Hematopoietic multipotent progenitor cell treated with erythropoietin and hydrocortisone succinate and interleukin-3 and kit ligand, for 8 days (in vitro differentiated cells): ENCODE measurements at regions not wholly inside any gene's neighbourhood (a gene's known extent, or its start where the extent isn't known, plus 50 kb on each side); places are given as distances from the start of the nearest gene placed in this dataset.
"Not testable (repeated sequence)": the region's sequence is repeated elsewhere in the genome, so short reads cannot be mapped to it uniquely, and the experiment has no call there.

ENCODE experiments used
- DNase-seq: peaks from one replicate; pipeline ENCODE4 v3.0.0-alpha.2; 2015

DNA sequence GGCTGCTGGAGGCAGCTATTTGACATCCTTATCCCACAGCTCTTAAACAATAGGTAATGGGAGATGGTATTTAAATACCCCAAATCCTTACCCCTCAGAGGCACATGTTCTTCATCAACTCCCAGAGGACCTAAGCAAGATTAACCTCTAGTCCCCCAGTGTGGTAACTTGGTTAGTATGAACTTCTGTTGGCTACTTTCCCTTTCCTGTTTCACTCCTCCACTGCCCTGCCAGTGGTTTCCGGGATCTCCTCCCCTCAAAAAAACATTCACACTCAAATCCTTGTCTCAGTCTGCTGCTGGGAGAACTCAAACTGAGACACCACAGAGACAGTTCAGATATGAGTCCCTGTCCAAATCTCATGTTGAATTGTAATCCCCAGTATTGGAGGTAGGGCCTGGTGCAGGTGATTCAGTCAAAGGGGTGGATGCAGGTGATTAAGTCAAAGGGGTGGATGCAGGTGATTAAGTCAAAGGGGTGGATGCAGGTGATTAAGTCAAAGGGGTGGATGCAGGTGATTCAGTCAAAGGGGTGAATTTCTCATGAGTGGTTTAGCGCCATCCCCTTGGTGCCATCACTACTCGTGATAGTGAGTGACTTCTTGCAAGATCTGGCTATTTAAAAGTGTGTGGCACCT lies 335.0 kb upstream of the CTNNB1 start:
- no peak for DNase-seq

DNA sequence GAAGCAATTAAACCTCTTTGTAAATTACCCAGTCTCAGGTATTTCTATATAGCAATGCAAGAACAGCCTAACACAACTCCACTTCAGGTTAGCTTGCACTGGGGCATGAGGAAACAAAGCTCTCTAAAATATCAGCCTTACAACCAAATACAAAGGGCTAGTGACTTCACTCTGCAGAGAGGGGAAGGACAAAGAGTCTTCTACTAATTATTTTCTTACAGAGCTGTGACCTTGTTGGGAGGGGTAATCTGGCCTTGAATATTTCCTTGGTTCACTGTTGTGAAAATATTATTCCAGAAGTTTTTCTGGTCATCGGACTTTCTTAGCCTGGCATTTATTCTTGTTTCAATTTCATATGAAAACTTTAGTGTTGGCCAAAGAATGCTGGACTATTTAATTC lies 334.4 kb upstream of the CTNNB1 start:
- no peak for DNase-seq

DNA sequence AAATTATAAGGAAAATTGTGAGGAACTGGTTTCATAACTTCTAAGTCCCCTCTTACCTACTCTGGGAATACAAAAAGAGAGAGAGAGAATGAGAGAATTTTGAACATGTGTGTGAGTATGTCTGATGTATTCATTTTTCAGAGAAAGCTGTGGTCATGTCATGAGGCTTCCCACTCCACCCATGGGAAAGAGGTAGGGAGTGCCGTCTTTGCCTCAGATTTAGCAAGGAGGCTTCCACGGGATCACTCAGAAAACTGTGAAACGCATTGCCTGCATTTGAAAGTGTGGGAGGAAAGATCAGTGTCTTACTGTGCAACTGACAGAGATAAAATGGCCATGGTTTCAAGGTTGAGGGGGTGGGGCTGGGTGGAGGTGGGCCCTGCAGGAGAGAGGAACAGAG lies 331.5 kb upstream of the CTNNB1 start:
- no peak for DNase-seq

DNA sequence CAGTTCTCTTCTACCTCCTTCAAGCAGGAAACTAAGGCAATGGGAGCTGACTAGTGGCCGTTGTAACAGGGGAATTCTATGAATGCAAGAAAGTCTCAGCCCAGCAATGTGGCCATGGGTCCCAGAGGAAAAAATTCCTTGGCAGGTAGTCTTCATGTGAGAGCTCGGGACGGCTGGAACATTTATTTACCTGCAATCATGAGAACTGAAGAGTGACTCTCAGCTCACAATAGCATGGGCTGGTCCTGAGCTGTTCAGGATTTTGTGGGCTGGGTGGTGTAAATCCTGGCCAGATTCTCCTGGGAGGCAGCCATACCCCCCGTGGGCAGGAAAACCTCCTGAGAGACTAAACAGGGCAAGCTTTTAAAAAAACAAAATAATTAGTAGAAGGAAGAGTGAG lies 330.3 kb upstream of the CTNNB1 start:
- DNase-seq = no peak

DNA sequence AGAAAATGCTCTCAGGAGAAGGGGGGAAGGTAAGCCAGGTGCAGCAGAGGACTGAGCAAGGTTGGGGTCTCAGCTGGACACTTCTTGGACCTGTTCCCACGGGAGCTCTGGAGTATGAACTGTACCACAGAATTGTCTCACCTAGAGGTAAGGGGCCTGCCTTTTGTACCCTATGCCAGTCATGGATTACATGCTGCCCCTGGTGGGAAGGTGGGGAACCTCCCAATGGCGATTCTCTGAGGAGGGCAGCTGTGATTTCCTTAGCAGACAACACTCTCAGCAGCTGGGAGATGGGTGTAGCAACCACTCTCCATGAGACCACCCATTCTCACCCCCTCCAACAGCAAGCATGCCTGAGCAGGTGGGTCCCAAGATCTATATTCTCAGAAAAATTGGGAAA lies 329.4 kb upstream of the CTNNB1 start:
- no peak for DNase-seq

DNA sequence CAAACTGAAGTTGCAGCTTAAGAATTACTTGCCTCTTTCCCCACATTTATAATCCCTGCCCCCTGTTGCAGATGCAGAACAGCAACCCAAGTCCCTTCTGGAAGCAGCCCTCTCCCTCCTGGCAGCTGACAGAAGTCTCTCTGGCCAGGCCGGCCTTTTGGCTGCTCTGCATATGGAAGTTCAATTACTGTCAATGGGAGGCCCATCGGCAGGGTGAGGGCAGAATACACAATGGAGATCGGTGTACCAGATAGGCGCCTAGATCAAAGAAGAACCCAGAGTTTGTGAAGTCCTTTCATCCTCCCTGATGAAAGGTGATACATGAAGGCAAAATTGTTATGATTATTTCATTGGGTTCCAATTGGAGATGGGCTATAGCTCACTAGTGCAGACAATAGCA lies 327.9 kb upstream of the CTNNB1 start:
- no peak for DNase-seq

DNA sequence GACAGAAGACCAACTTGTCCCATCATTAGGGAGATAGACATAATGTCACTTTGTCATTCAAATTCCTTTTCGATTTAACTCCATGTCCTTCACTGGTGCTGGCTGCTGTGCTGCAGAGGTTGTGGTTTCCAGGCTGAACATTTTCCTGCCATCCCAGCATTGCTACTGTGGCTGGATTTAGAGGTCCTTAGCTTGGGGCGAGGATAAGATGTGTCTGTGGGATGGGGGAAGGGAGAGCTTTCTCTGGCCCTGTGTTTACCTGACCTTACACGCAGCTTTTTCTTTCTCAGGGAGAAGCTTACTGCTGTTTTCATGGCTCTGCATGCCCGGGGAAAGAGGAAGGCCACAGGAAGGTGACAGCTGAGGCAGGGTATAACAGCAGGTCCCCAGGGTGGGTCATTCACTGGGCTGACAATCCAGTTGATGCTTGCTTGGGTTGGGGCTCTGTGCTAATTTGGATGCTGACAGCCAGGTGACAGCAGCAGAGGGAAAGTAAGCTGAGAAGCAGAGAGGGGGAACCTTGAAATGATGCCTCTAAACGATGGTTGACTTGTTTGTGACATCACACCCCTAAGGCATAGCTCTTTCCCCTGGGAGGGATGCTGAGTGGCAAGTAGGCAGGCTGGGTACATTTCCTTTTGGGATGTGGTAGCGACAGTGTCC lies 326.9 kb upstream of the CTNNB1 start:
- DNase-seq = no peak

DNA sequence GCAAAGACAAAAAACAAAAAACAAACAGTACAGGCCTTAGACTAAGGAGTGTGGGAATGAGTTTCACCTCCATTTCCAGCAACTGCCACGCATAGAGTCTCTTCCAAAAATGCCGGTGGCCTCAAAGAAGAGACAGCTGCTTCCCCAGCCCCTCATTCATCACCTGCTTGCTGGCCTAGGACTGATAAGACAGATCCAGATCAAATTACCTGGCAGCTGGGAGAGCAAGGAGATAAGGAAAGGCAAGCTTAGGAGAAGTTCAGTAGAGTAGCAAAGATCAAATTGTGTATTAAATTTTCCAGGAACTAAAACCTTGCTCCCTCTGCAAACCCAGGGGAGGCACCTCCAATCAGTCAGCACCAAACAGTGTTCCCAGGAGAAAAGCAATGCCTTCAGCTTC lies 325.8 kb upstream of the CTNNB1 start:
- no peak for DNase-seq

DNA sequence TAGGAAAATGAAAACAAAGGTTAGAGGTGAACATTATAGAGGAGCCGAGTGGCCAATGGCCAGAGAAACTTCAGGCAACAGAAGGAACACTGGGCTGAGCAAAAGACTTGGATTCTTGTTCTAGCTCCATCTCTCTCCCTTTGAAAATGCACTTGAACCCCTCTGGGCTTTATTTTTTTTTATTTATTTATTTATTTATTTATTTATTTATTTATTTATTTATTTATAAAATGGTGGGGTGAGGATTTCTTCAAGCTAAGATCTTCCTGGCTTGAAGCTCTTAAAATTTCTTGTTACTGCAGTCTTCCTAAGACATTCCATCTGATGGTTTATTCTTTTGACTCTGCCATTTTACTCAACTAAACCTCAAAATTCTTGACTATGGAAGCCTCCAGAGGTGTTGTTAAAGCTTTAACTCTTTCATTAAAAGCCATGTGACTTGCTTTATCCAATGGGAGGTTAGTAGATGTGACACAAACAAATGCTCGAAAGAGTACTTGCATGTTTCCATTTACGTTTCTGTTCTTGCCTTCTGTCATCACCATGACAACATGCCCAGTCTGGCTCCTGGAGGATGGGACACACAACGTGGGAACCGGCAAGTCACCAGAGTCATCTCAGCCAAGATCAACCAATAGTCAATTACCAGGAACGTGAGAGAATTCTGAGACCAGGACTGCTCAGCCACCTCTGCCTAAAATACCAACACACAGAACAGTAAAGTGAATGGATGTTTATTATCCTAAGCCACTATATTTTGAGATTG lies 325.2 kb upstream of the CTNNB1 start:
- DNase-seq = no peak

DNA sequence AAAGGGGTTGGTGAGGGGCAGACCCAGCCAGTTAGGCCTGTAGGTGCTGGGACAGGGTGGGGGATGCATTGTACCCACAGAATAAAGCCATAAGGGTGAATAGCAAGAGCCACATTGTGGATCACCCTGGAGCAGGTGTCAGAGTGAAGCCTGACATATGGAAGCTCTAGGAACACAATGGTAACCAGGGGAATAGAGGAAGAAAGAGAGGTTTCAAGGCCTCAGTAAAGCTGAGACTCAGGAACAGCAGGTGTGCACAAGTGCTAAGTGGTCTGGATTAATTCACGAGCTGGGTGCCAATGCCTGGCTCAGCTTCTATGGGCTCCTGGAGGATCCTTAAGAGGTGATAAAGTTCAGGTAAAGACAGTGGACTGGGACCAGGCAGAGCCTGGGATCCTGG lies 323.7 kb upstream of the CTNNB1 start:
- DNase-seq = no peak

DNA sequence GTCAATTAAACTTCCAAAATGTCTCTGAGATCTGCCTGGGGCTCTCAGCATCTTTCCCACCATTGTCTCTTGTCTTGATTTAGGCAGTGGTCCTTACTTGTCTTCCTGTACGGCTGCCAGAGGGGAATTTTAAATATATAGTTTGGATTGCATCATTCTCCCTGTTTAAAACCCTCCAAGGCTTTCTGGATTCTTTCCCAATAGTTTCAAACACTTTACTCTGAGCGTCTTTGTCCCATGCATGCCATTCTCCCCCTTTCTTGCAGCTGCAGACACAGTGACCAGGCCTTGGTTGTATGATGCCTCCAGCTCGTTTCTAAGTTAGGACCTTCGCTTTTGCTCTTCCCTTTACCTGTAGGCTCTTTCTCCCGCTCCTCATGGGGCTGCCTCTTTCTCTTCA lies 323.3 kb upstream of the CTNNB1 start:
- DNase-seq = no peak

DNA sequence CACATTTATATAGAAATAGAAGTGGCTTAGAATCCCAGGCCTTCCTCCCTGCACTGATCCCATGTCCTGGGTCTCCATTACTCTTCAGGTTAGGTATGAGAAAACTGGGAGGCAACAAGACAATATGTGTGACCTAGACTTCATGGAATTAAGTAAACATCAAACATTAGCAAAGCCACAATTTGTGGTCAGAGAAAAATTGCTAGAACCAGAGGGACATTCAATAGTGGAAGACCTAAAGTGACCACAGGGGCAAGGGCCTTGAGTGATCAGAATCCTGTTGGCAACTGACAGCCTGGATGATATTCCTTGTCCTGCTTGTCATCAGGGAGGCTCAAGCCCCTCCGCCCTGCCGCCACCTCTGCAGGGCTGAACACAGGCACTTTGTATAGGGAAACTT lies 322.8 kb upstream of the CTNNB1 start:
- DNase-seq = no peak

DNA sequence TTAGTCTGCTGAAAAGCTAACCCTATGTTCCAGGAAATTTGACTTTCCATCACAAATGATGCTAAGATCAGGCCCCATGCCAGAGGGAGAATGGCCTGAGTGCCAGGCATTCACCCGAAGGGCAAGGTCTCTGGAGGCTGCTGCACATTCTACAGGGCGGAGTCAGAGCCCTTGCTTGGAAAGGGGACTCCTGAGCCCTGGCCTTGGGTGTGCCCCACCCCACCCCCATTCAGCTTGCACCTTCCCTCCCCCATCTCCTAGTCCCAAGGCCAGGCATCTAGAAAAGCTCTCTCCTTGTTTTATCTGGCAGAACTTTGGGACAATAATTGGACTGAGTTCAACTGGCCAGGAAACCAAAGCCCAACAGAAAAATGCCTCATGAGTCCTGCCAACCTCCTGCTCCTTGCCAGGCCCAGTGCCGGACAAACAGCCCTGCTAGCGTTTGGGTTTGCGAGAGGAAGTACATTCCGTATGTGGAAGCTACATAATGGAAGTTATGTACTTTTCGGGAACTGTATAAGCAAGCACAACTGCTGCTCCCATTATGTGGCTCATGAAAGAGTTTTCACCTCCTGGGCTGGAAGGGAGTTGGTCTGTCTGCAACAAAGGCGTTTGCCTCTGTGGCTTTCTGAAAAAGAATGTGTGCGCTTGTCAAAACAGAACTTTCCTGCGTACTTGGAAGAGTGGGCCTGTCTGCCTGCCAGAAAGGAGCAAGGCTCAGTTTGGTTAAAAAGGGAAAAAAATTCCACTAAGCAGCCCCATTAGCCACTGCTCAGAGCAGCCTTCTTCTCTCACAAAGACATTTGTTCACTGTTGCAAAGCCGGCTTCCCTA lies 321.5 kb upstream of the CTNNB1 start:
- no peak for DNase-seq

DNA sequence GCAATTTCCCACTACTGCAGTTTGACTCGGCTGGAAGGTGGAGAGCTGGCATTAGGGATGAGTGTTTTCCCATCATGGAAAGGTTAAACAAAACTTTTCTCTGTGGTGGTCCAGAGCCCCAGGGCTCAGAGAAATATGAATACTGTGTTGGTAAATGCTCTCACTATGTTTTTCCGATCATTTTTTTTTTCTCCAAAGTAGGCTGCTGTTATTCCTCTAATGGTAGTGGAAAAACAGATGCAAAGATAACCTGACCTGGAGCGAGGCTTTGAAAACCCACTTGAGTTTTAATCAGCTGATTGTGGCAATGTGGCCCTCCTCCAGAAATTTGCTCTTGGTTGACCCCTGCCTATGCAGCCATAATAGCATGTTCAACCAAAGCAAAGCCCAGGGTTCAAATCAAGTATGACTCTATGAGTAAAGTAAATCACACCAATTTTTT lies 320.8 kb upstream of the CTNNB1 start:
- DNase-seq = no peak

DNA sequence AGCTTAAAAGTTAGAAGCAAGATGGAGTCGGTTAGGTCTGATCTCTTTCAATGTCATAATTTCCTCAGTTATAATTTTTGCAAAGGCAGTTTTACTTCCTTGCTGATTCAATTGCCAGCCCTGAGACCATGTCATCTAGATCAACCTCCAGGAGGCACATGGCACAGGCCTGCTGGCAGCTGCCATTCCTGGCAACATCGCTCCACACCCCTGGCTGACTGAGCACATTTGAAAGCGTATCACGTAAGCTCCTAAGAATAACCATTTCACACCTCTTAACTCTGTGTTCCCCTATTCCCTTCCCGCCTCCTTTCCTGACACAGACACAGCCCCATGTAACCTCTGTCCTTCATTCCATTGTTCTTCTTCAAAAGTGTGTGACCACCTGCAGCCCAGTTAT lies 313.9 kb upstream of the CTNNB1 start:
- no peak for DNase-seq

DNA sequence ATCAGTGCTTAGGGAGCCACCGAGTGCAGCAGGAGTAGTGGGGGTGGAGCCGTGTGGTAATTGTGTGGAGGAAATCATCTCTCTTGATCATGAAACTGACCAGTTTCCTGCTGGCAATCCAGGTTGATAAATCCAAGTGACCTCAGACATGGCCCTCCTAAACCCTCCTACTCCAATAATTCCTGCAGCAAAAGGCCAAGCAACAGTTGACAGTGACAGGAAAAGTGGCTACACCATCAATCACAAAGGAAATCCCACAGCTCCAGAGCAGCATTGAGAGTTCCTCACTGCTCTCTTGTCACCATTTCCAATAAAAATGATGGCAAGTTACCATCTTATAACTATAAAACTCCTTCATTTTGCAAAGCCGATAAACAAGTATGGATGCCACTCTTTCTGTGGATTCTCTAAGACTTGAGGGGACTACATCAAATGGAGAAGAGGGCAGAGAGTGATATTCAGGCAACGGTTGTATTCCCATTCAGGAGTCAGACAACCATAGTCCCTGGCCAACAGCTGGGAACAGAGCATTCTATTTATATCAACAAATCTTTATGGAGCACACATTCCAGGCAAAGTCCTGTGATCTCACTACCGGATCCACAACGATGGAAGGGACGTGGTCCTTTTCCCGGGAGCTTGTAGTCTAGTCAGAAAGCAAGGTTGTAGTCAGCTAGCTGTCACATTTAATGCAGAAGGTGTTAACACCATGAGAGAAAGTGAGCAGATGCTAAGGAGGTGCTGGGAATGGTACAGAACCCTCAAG lies 312.5 kb upstream of the CTNNB1 start:
- no peak for DNase-seq

DNA sequence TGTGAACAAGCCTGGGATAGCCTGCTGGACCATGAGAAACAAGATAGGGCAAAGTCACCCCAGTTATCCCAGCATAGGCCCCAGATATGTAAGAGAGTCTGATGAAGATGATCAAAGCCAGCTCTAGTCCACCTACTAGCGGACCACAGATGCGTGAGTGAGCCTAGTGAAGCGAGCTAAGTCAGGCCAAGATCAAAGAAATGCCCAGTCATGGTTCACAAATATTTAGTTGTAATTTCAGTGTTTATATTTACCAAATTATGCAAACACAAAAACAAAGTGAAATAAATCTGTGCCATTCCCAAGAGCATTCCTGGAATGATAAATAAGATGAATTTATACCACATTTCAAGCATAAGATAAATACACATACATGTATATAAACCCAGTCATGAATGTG lies 308.1 kb upstream of the CTNNB1 start:
- DNase-seq = no peak

DNA sequence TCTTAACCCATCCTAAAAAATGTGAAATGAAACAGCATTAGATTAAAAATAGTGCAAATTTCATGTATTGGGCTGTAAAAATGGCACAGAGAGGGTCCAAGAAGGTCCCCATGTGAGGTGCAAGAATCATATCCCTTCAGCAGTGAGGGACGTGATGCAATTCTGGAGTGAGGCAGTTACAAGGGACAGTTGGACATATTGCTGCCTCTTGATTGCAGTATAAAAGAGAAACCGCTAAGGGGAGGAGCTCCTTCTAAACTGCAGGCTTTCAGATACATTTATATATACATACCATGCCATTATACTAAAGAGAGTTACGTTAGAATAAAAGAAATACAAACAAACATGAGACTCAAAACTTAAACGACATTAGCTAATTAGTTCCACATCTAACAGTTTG lies 304.2 kb upstream of the CTNNB1 start:
- DNase-seq = no peak

DNA sequence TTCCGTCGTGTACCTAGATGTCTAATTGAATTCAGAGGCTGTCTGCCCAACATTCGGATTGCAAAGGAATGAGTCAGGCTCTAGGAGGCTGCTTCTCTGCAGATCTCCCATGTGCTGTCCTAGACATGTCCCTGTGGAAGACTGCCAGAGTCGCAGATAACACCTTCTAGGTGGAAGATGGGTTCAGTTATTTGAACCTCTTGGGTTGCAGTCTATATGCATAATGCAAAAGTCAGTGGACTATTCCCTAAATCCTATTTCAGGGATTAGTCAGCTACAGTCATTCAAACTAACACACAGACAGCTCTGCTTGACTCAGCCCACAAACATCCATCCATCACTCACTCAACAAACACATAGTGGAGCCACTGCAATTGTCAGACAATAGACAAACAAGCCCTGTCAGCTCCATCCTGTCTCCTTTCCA lies 300.0 kb upstream of the CTNNB1 start:
- no peak for DNase-seq

DNA sequence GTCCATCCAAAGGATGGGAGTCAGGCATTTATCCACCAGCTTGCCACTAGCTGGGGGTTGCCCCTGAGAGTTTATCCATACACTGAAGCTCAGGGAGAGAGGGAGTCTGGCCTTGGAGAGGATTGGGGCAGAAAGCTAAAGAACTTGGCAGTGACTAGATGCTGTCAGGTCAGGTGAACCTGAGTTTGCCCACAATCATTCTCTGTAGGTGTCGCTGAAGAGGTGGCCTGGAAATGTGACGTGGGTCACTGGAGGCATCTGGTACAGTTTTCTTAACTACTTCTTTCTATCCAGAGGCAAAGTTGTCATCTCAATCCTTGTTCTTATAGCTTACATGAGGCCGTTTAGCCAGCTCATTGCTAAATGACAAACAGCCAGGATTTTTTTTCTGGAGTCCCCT lies 298.0 kb upstream of the CTNNB1 start:
- DNase-seq = no peak

DNA sequence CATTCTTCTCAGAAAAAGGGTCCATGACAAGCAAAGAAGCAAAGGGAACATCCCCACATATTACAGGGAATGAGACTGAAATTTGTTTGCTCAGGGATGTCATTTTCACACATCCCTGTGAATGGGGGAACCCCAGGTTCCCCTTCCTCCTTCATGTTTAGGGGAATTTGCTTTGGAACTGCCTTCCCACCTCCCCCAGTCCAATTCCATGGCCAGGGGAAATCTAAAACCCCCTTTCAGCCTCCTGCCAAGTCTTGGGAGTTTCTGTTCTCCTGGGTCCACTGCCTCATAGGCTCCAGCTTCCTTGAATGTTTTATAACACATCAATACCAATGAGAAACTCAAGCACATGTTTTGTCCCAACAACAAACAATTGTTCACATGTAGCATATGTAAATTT lies 297.5 kb upstream of the CTNNB1 start:
- DNase-seq = no peak

DNA sequence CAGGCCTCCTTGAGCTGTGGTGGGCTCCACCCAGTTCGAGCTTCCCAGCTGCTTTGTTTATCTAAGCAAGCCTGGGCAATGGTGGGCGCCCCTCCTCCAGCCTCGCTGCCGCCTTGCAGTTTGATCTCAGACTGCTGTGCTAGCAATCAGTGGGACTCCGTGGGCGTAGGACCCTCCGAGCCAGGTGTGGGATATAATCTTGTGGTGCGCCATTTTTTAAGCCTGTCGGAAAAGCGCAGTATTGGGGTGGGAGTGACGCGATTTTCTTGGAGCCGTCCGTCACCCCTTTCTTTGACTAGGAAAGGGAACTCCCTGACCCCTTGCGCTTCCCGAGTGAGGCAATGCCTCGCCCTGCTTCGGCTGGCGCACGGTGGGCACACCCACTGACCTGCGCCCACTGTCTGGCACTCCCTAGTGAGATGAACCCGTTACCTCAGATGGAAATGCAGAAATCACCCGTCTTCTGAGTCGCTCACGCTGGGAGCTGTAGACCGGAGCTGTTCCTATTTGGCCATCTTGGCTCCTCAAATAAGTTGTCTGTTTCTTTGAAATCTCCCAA lies 291.3 kb upstream of the CTNNB1 start:
- DNase-seq = not testable (repeated sequence)
